ENCODE measurements at regions not wholly inside any gene's neighbourhood (a gene's known extent, or its start where the extent isn't known, plus 50 kb on each side); places are given as distances from the start of the nearest gene placed in this dataset.

DNA sequence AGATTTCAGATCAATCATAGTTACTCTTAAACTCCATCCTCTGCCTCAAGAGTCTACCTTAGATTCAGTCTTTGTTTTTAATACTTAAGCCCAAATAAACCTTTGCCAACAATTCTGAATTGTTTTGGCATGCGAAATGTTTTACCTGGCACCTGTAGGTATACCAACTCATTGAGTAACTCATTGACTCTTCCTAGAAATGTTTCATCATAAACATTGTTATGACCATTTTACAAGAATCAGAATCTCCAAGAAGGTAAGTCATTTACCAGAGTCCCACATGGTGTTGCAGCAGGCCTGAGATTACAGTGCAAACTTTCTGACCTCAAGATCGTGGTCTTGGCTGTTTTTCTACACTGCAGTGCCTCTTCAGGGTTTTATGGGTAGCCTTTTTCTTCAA lies 750.4 kb downstream of the BRINP1 start:
- TF ChIP-seq, protein P1, sequence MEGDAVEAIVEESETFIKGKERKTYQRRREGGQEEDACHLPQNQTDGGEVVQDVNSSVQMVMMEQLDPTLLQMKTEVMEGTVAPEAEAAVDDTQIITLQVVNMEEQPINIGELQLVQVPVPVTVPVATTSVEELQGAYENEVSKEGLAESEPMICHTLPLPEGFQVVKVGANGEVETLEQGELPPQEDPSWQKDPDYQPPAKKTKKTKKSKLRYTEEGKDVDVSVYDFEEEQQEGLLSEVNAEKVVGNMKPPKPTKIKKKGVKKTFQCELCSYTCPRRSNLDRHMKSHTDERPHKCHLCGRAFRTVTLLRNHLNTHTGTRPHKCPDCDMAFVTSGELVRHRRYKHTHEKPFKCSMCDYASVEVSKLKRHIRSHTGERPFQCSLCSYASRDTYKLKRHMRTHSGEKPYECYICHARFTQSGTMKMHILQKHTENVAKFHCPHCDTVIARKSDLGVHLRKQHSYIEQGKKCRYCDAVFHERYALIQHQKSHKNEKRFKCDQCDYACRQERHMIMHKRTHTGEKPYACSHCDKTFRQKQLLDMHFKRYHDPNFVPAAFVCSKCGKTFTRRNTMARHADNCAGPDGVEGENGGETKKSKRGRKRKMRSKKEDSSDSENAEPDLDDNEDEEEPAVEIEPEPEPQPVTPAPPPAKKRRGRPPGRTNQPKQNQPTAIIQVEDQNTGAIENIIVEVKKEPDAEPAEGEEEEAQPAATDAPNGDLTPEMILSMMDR (IDR thresholded peaks at IDR 0.05): no peak
- no peak for TF ChIP-seq POLR2AphosphoS5 (IDR thresholded peaks at IDR 0.05; ENCODE audit: low read depth, low read length)
- TF ChIP-seq, protein P2, sequence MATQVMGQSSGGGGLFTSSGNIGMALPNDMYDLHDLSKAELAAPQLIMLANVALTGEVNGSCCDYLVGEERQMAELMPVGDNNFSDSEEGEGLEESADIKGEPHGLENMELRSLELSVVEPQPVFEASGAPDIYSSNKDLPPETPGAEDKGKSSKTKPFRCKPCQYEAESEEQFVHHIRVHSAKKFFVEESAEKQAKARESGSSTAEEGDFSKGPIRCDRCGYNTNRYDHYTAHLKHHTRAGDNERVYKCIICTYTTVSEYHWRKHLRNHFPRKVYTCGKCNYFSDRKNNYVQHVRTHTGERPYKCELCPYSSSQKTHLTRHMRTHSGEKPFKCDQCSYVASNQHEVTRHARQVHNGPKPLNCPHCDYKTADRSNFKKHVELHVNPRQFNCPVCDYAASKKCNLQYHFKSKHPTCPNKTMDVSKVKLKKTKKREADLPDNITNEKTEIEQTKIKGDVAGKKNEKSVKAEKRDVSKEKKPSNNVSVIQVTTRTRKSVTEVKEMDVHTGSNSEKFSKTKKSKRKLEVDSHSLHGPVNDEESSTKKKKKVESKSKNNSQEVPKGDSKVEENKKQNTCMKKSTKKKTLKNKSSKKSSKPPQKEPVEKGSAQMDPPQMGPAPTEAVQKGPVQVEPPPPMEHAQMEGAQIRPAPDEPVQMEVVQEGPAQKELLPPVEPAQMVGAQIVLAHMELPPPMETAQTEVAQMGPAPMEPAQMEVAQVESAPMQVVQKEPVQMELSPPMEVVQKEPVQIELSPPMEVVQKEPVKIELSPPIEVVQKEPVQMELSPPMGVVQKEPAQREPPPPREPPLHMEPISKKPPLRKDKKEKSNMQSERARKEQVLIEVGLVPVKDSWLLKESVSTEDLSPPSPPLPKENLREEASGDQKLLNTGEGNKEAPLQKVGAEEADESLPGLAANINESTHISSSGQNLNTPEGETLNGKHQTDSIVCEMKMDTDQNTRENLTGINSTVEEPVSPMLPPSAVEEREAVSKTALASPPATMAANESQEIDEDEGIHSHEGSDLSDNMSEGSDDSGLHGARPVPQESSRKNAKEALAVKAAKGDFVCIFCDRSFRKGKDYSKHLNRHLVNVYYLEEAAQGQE (IDR thresholded peaks at IDR 0.05; ENCODE audit: insufficient read depth in 1 of 2, low read depth in 2 of 2, low read length in 1 of 2): no peak
- TF ChIP-seq TCF7L2 (IDR thresholded peaks at IDR 0.05; ENCODE audit: low read depth, low read length): no peak
- no peak for TF ChIP-seq SIN3A (IDR thresholded peaks at IDR 0.05; ENCODE audit: borderline replicate concordance, insufficient read depth, low read depth, low read length)

Measured in Panc1 (cell line).